ENCODE measurements at regions not wholly inside any gene's neighbourhood (a gene's known extent, or its start where the extent isn't known, plus 50 kb on each side); places are given as distances from the start of the nearest gene placed in this dataset.

DNA sequence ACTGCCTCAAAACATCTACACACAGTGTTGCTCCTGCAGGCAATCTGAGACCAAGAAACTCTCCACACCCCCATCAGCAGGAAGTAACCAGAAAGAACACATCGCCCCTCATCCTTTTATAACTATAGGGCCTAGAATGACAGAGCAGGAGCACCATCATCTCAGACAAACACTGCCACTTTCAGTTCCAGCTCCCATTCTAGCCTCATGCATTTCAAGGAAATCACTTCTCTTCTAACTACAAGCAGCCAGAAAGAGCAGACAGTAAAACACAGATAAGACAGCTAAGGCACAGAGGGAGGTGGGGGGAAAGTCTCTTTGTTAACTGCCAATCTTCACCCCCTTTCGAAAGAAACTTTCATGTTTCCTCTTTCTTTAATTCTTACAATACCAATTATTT is 102.6 kb upstream of the TENT5D start:
- TF ChIP-seq CTCF (IDR thresholded peaks at IDR 0.05), result no peak
- no peak for TF ChIP-seq POLR2A (IDR thresholded peaks at IDR 0.05)
